RPMI8226 (cell line): ENCODE measurements at regions not wholly inside any gene's neighbourhood (a gene's known extent, or its start where the extent isn't known, plus 50 kb on each side); places are given as distances from the start of the nearest gene placed in this dataset.

ENCODE experiments used
- DNase-seq: peaks from one replicate; pipeline ENCODE4 v3.0.0-alpha.2; 2015

- DNase-seq, result no peak
Observed at GRCh38 chr16:48930951-48931553, 321.1 kb upstream of the N4BP1 start.

GRCh38 chr16:48919791-48920190, 309.8 kb upstream of the N4BP1 start:
- DNase-seq, result no peak

GRCh38 chr16:48918520-48919258, 308.7 kb upstream of the N4BP1 start:
- DNase-seq, result no peak

- DNase-seq, result no peak
Observed at GRCh38 chr16:48916566-48916965, 306.6 kb upstream of the N4BP1 start.

GRCh38 chr16:48914070-48914469, 304.1 kb upstream of the N4BP1 start:
- no peak for DNase-seq

GRCh38 chr16:48913384-48913783, 303.4 kb upstream of the N4BP1 start:
- no peak for DNase-seq

- no peak for DNase-seq
Observed at GRCh38 chr16:48912360-48912759, 302.4 kb upstream of the N4BP1 start.

GRCh38 chr16:48911700-48912099, 301.7 kb upstream of the N4BP1 start:
- no peak for DNase-seq

GRCh38 chr16:48910214-48910613, 300.2 kb upstream of the N4BP1 start:
- no peak for DNase-seq

GRCh38 chr16:48909231-48909630, 299.3 kb upstream of the N4BP1 start:
- DNase-seq, result no peak

GRCh38 chr16:48907906-48908634, 298.1 kb upstream of the N4BP1 start:
- DNase-seq, result no peak

GRCh38 chr16:48905632-48906505, 295.9 kb upstream of the N4BP1 start:
- no peak for DNase-seq

GRCh38 chr16:48904333-48904732, 294.4 kb upstream of the N4BP1 start:
- DNase-seq, result no peak

GRCh38 chr16:48903039-48903438, 293.1 kb upstream of the N4BP1 start:
- no peak for DNase-seq

- DNase-seq, result no peak
Observed at GRCh38 chr16:48901712-48902374, 291.9 kb upstream of the N4BP1 start.

- DNase-seq, result no peak
Observed at GRCh38 chr16:48899500-48899899, 289.5 kb upstream of the N4BP1 start.

- DNase-seq, result no peak
Observed at GRCh38 chr16:48897698-48898205, 287.8 kb upstream of the N4BP1 start.

GRCh38 chr16:48895142-48895541, 285.2 kb upstream of the N4BP1 start:
- DNase-seq, result no peak

GRCh38 chr16:48892893-48893292, 282.9 kb upstream of the N4BP1 start:
- no peak for DNase-seq

GRCh38 chr16:48887646-48888210, 277.7 kb upstream of the N4BP1 start:
- DNase-seq, result no peak

GRCh38 chr16:48885471-48885870, 275.5 kb upstream of the N4BP1 start:
- DNase-seq, result no peak

- DNase-seq, result no peak
Observed at GRCh38 chr16:48881272-48881671, 271.3 kb upstream of the N4BP1 start.
